HUES64 (cell line): ENCODE measurements at regions not wholly inside any gene's neighbourhood (a gene's known extent, or its start where the extent isn't known, plus 50 kb on each side); places are given as distances from the start of the nearest gene placed in this dataset.

ENCODE experiments used
- H3K27ac ChIP-seq: 2 replicates; pipeline ENCODE4 v1.7.0; 2013; ENCODE audit warnings: low read depth, low read length, inconsistent platforms
- H3K27me3 ChIP-seq: 2 replicates; pipeline ENCODE4 v1.6.1; 2013; ENCODE audit warnings: mild to moderate bottlenecking, low read length; ENCODE audit not compliant: insufficient read depth
- H3K36me3 ChIP-seq: 2 replicates; pipeline ENCODE4 v1.6.1; 2013; ENCODE audit warnings: mild to moderate bottlenecking, low read length; ENCODE audit not compliant: insufficient read depth
- H3K4me1 ChIP-seq: 2 replicates; pipeline ENCODE4 v1.6.1; 2013; ENCODE audit warnings: mild to moderate bottlenecking, low read length, moderate library complexity; ENCODE audit not compliant: insufficient read depth
- H3K4me3 ChIP-seq: 2 replicates; pipeline ENCODE4 v1.5.1; 2013; ENCODE audit warnings: mild to moderate bottlenecking, low read length, moderate library complexity
- H3K9ac ChIP-seq: 2 replicates; pipeline ENCODE4 v1.6.1; 2013; ENCODE audit warnings: mild to moderate bottlenecking, low read depth, low read length
- H3K9me3 ChIP-seq: 2 replicates; pipeline ENCODE4 v1.6.1; 2013; ENCODE audit warnings: low read depth, low read length; ENCODE audit not compliant: insufficient read depth
- WGBS: fragments of 150-250, 120-280 bp; methylation state at CpG from one replicate; pipeline ENCODE4 v1.1.7; 2013; ENCODE audit warnings: missing lambda C conversion rate; 5-methylcytosine and 5-hydroxymethylcytosine counted together

GRCh38 chr12:25715102-25715501 is 162.0 kb upstream of the LMNTD1 start:
- Histone ChIP-seq H3K36me3 (no peaks in the 10 kb centered on the region), H3K27ac (no peak overlapping the region), H3K4me3 (no peak overlapping the region), H3K9ac (no peak overlapping the region), H3K9me3 (peaks cover 14% of the 10 kb centered on the region), H3K4me1 (no peaks in the 10 kb centered on the region), H3K27me3 (no peaks in the 10 kb centered on the region)
- 96% methylated on average over 2 of the region's 3 CpGs for WGBS

DNA sequence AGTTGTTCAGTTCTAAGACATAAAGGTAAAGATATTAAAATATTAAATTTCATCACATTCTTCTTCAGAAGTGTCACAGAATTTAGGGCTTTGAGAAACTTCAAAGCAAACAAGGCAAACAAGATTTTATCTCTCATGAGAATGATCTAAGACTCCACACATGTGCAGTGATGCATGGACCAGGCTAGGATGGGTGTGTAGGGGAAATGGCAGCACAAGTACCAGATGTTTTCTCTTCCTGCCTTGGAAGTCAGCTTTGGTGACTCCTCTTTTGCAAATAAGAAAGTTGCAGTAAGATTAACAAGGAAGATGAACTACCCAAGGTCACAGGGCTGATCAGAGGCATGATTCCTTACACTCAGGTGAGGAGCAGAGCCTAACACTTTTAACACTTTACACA is 163.8 kb upstream of the LMNTD1 start:
- Histone ChIP-seq H3K4me3 (no peak overlapping the region), H3K4me1 (no peaks in the 10 kb centered on the region), H3K27ac (no peak overlapping the region)

GRCh38 chr12:25717552-25717951 is 164.5 kb upstream of the LMNTD1 start:
- Histone ChIP-seq H3K9ac (no peak overlapping the region), H3K27ac (no peak overlapping the region), H3K9me3 (no peaks in the 10 kb centered on the region), H3K4me3 (no peak overlapping the region), H3K27me3 (no peaks in the 10 kb centered on the region), H3K36me3 (no peaks in the 10 kb centered on the region), H3K4me1 (no peaks in the 10 kb centered on the region)
- WGBS: 96% methylated on average over 3 of the region's 4 CpGs

More for the DNA sequence above, 163.8 kb upstream of the LMNTD1 start:
- H3K36me3 ChIP-seq: no peaks in the 10 kb centered on the region
- 0 out of 2 replicates have a peak, but pooled peaks cover 4% of the 10 kb centered on the region for H3K9me3 ChIP-seq
- H3K9ac ChIP-seq: no peak overlapping the region
- no peaks in the 10 kb centered on the region for H3K27me3 ChIP-seq

DNA sequence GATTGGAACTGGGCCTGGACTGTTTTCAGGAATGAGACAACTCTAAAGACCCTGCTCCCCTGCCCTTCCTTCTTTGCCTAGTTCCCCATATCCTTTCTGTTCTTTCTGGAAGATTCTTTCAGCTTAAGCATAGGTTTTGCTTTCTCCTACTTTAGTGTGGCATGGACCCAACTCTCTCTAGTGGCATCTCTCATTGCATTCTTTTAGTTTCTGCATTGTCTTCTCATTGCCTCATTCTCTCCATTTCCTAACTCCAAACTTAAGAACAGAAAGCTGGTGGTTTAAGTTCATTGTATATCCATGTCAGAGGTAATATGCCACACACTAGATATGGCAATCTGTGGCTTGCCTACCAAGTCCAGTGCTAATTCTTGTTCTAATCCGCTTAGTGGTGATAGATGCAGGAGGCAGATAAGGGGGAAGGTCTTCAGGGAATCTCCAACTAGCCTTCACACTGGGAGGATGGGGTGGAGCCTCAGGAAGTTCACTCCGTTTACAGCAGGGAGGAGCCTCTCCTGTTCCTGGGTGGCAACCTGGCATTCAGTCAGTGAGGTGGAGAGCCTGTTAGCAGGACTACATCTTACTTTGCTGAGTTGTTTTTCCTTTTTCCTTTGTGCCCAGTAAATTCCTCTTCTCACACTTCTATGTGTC is 165.1 kb upstream of the LMNTD1 start:
- WGBS: 67% methylated on average over 2 of the region's 2 CpGs
- H3K36me3 ChIP-seq: no peaks in the 10 kb centered on the region
- H3K9ac ChIP-seq: no peak overlapping the region
- no peaks in the 10 kb centered on the region for H3K27me3 ChIP-seq
- H3K4me3 ChIP-seq: no peak overlapping the region
- H3K4me1 ChIP-seq: no peaks in the 10 kb centered on the region
- no peak overlapping the region for H3K27ac ChIP-seq
- H3K9me3 ChIP-seq: no peaks in the 10 kb centered on the region

DNA sequence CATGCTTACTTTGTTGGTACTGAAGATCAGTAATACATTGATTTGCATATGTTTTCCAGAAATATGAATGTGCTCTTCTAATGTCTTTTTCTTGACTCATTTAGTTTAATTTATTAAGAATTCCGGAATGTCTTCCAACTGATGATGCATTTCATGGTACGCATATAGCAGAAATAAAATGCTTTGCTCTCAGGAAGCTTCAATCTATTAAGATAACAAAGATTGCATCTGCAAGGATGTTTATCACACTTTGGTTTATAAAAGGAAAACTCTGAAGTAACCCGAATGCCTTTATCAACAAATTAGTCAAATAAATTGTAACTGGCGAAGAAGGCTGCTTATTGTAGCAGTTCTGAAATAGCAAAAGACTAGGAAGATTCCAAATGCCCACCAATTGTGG is 166.4 kb upstream of the LMNTD1 start:
- Histone ChIP-seq H3K27ac (no peak overlapping the region), H3K4me3 (no peak overlapping the region), H3K36me3 (no peaks in the 10 kb centered on the region), H3K4me1 (no peaks in the 10 kb centered on the region), H3K9me3 (no peaks in the 10 kb centered on the region), H3K27me3 (no peaks in the 10 kb centered on the region), H3K9ac (no peak overlapping the region)
- 97% methylated on average over 3 of the region's 4 CpGs for WGBS

- Histone ChIP-seq H3K4me1 (no peaks in the 10 kb centered on the region), H3K36me3 (no peaks in the 10 kb centered on the region), H3K27ac (no peak overlapping the region), H3K4me3 (no peak overlapping the region), H3K9me3 (no peaks in the 10 kb centered on the region), H3K9ac (no peak overlapping the region), H3K27me3 (no peaks in the 10 kb centered on the region)
- WGBS: 80% methylated on average over 1 of the region's 1 CpG
Observed at GRCh38 chr12:25723336-25723735, 170.3 kb upstream of the LMNTD1 start.

GRCh38 chr12:25723921-25724491 is 170.9 kb upstream of the LMNTD1 start:
- 97% methylated on average over 4 of the region's 4 CpGs for WGBS
- Histone ChIP-seq H3K4me3 (no peak overlapping the region), H3K9me3 (no peaks in the 10 kb centered on the region), H3K9ac (no peak overlapping the region), H3K27ac (no peak overlapping the region), H3K36me3 (no peaks in the 10 kb centered on the region), H3K4me1 (no peaks in the 10 kb centered on the region), H3K27me3 (no peaks in the 10 kb centered on the region)

DNA sequence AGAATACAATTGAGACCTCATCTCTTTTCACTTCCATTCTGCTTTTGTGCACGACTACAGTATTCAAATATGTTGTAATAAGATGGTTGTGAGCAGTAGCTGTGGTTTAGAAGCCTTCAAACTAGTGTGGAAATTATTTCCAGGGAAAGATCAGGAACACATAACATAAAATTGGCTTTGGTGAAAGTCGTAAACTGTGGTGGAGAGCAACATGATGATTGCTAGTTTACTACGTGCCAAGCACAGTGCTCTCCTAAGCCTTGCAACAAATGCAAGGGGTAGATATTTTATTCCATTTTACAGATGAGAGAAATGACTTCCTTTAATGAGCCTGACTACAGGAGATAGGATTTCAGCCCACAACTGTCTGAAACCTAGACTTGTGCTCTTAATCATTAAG is 172.4 kb upstream of the LMNTD1 start:
- H3K27ac ChIP-seq: no peak overlapping the region
- no peaks in the 10 kb centered on the region for H3K36me3 ChIP-seq
- 95% methylated on average over 3 of the region's 3 CpGs for WGBS
- no peaks in the 10 kb centered on the region for H3K9me3 ChIP-seq
- H3K27me3 ChIP-seq: no peaks in the 10 kb centered on the region
- no peak overlapping the region for H3K9ac ChIP-seq
- peaks cover 2% of the 10 kb centered on the region; the same call in 1 of the 2 replicates for H3K4me1 ChIP-seq
- no peak overlapping the region for H3K4me3 ChIP-seq

DNA sequence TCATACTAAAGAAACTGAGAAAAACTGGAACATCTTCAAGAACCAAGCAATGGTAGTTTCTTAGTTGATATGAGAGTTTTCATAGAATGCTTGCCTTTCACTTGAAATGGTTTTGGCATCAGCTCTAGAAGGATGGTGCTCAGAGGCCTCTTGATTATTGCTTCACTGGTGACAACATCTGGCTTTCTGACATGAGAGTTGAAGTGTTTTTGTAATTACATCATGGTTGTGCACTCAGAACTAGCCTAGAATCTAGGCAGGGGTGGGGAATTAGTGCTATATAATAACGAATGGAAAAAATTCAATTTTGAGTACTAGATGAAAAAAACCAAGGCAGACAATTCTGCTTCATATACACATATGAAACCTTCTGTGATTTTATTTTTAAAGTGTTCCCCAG is 172.8 kb upstream of the LMNTD1 start:
- Histone ChIP-seq H3K9me3 (no peaks in the 10 kb centered on the region), H3K4me3 (no peak overlapping the region), H3K4me1 (peaks cover 6% of the 10 kb centered on the region; the same call in 1 of the 2 replicates), H3K27me3 (no peaks in the 10 kb centered on the region), H3K36me3 (no peaks in the 10 kb centered on the region), H3K9ac (no peak overlapping the region), H3K27ac (no peak overlapping the region)
- WGBS: no CpG with 5 or more reads among the region's 1 CpG

GRCh38 chr12:25728056-25728595 is 175.0 kb upstream of the LMNTD1 start:
- Histone ChIP-seq H3K9me3 (no peaks in the 10 kb centered on the region), H3K36me3 (no peaks in the 10 kb centered on the region), H3K27ac (no peak overlapping the region), H3K4me3 (no peak overlapping the region), H3K4me1 (peaks cover 6% of the 10 kb centered on the region; the same call in 1 of the 2 replicates), H3K9ac (no peak overlapping the region), H3K27me3 (no peaks in the 10 kb centered on the region)
- 64% methylated on average over 2 of the region's 2 CpGs for WGBS

- H3K9me3 ChIP-seq: no peaks in the 10 kb centered on the region
- no peaks in the 10 kb centered on the region for H3K36me3 ChIP-seq
- H3K4me1 ChIP-seq: peaks cover 6% of the 10 kb centered on the region; the same call in 1 of the 2 replicates
- H3K4me3 ChIP-seq: no peak overlapping the region
- H3K27me3 ChIP-seq: no peaks in the 10 kb centered on the region
- H3K27ac ChIP-seq: no peak overlapping the region
- H3K9ac ChIP-seq: no peak overlapping the region
- 79% methylated on average over 5 of the region's 5 CpGs for WGBS
Observed at GRCh38 chr12:25730489-25731349, 177.6 kb upstream of the LMNTD1 start.
